ENCODE measurements at regions not wholly inside any gene's neighbourhood (a gene's known extent, or its start where the extent isn't known, plus 50 kb on each side); places are given as distances from the start of the nearest gene placed in this dataset.

DNA sequence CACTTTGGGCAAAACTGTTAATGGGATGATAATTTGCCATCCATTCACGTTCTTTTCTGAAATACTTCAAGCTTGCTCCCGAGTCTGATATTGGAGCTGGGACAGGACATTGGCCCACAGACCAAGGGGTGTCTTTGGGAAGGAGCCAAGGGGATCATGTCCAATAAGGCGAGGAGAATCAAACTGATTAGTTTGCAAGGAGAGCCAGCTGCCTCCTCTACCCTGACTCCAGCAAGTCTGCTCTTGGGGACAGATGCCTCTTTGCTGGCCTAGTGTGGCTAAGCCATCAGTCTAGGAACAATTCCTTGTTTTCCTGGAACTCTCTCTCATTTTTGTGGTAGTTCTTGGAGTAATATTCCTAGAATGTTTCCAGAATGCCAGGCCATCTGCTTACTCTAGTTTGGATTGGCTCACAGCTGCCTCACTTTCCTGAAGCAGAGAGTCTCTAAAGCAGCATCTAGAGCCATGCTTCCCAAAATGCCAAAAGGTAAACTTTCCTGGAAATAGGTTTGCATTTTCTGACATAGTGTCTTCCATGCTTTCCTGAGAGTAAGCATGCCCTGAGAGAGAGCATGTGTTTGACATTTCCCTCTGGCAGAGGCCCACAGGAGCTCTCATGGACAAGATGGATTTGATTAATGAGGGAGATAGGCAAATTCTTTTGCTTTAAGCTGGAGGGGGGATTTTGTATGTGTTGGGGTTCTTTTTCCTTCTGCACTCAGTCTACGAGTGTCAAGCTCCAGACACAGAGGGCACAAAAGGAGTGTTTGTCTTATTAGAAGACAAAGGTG lies 145.6 kb downstream of the GDAP2 start:
- TF ChIP-seq, protein P1, sequence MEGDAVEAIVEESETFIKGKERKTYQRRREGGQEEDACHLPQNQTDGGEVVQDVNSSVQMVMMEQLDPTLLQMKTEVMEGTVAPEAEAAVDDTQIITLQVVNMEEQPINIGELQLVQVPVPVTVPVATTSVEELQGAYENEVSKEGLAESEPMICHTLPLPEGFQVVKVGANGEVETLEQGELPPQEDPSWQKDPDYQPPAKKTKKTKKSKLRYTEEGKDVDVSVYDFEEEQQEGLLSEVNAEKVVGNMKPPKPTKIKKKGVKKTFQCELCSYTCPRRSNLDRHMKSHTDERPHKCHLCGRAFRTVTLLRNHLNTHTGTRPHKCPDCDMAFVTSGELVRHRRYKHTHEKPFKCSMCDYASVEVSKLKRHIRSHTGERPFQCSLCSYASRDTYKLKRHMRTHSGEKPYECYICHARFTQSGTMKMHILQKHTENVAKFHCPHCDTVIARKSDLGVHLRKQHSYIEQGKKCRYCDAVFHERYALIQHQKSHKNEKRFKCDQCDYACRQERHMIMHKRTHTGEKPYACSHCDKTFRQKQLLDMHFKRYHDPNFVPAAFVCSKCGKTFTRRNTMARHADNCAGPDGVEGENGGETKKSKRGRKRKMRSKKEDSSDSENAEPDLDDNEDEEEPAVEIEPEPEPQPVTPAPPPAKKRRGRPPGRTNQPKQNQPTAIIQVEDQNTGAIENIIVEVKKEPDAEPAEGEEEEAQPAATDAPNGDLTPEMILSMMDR (IDR thresholded peaks at IDR 0.05; ENCODE audit: insufficient read depth, low read length): no peak
- TF ChIP-seq POLR2AphosphoS5 (IDR thresholded peaks at IDR 0.05; ENCODE audit: low read depth): no peak

Data from HL-60 (cell line).